B cell (primary cell): ENCODE measurements at regions not wholly inside any gene's neighbourhood (a gene's known extent, or its start where the extent isn't known, plus 50 kb on each side); places are given as distances from the start of the nearest gene placed in this dataset.

Source experiments
- CTCF ChIP-seq: fragments of 200-600 bp; IDR thresholded peaks from one replicate; pipeline ENCODE4 v1.8.0; 2022; ENCODE audit warnings: antibody characterized with exemption, mild to moderate bottlenecking
- EZH2 ChIP-seq: IDR thresholded peaks from 2 replicates; pipeline ENCODE4 v1.6.1; 2012; ENCODE audit warnings: borderline replicate concordance, low read depth, mild to moderate bottlenecking, moderate library complexity, low read length; ENCODE audit not compliant: insufficient read depth, poor library complexity, severe bottlenecking

- no peak for TF ChIP-seq CTCF
- no peak for TF ChIP-seq EZH2
Measured at GRCh38 chr3:194050782-194051320, 85.1 kb upstream of the HES1 start.
